SH-SY5Y (cell line): ENCODE measurements at regions not wholly inside any gene's neighbourhood (a gene's known extent, or its start where the extent isn't known, plus 50 kb on each side); places are given as distances from the start of the nearest gene placed in this dataset.

Experiments used
- GATA2 ChIP-seq: IDR thresholded peaks from 2 replicates; pipeline ENCODE4 v1.6.1; 2011; ENCODE audit warnings: mild to moderate bottlenecking, low read depth, low read length
- GATA3 ChIP-seq: IDR thresholded peaks from 2 replicates; pipeline ENCODE4 v1.6.1; 2011; ENCODE audit warnings: low read depth, mild to moderate bottlenecking, low read length, moderate library complexity

- TF ChIP-seq GATA3: no peak
- no peak for TF ChIP-seq GATA2
Observed at GRCh38 chr10:36577126-36577525, 548.3 kb upstream of the ANKRD30A start.
